Ishikawa (cell line): ENCODE measurements at regions not wholly inside any gene's neighbourhood (a gene's known extent, or its start where the extent isn't known, plus 50 kb on each side); places are given as distances from the start of the nearest gene placed in this dataset.

ENCODE experiments used
- CEBPB ChIP-seq: IDR thresholded peaks from 2 replicates; pipeline ENCODE4 v1.6.1; 2012
- CREB1 ChIP-seq: IDR thresholded peaks from 2 replicates; pipeline ENCODE4 v1.6.1; 2012; ENCODE audit warnings: low read depth
- EGR1 ChIP-seq: IDR thresholded peaks from 2 replicates; pipeline ENCODE4 v1.6.1; 2012
- EP300 ChIP-seq: IDR thresholded peaks from 2 replicates; pipeline ENCODE4 v1.6.1; 2012; ENCODE audit warnings: borderline replicate concordance
- FOXM1 ChIP-seq: IDR thresholded peaks from 2 replicates; pipeline ENCODE4 v1.6.1; 2012; ENCODE audit warnings: low read depth, borderline replicate concordance
- MAX ChIP-seq: IDR thresholded peaks from 2 replicates; pipeline ENCODE4 v1.6.1; 2012
- NFIC ChIP-seq: IDR thresholded peaks from 2 replicates; pipeline ENCODE4 v1.6.1; 2012
- RAD21 ChIP-seq: IDR thresholded peaks from 2 replicates; pipeline ENCODE4 v1.6.1; 2012; ENCODE audit warnings: low read depth
- REST ChIP-seq: IDR thresholded peaks from 2 replicates; pipeline ENCODE4 v1.6.1; 2012; ENCODE audit warnings: low read depth, mild to moderate bottlenecking
- TAF1 ChIP-seq: IDR thresholded peaks from 2 replicates; pipeline ENCODE4 v1.6.1; 2012; ENCODE audit warnings: low read depth, mild to moderate bottlenecking
- TCF12 ChIP-seq: IDR thresholded peaks from 2 replicates; pipeline ENCODE4 v1.6.1; 2012; ENCODE audit warnings: low read depth
- TEAD4 ChIP-seq: IDR thresholded peaks from 2 replicates; pipeline ENCODE4 v1.6.1; 2012
- USF1 ChIP-seq: IDR thresholded peaks from 2 replicates; pipeline ENCODE4 v1.6.1; 2012
- YY1 ChIP-seq: IDR thresholded peaks from 2 replicates; pipeline ENCODE4 v1.6.1; 2012; ENCODE audit warnings: low read depth
- ZBTB7A ChIP-seq: IDR thresholded peaks from 2 replicates; pipeline ENCODE4 v1.6.1; 2012; ENCODE audit warnings: low read depth

GRCh38 chr12:40577834-40578233, 114.4 kb upstream of the CNTN1 start:
- TF ChIP-seq EP300 (no peak), NFIC (peak; percentile 65)

- TF ChIP-seq YY1 = no peak
- TF ChIP-seq REST = no peak
- TF ChIP-seq CEBPB = no peak
- TF ChIP-seq FOXM1 = no peak
- no peak for TF ChIP-seq TCF12
- no peak for TF ChIP-seq ZBTB7A
- TF ChIP-seq EGR1 = no peak
- no peak for TF ChIP-seq TEAD4
- no peak for TF ChIP-seq RAD21
- TF ChIP-seq NFIC = no peak
- no peak for TF ChIP-seq TAF1
- no peak for TF ChIP-seq CREB1
- no peak for TF ChIP-seq MAX
Measured at GRCh38 chr12:40579687-40580086, 112.6 kb upstream of the CNTN1 start.

- no peak for TF ChIP-seq EGR1
- TF ChIP-seq CREB1 = no peak
- no peak for TF ChIP-seq TEAD4
Measured at GRCh38 chr12:40580346-40580745, 111.9 kb upstream of the CNTN1 start.

- TF ChIP-seq EP300 (no peak), MAX (no peak), USF1 (no peak), CREB1 (no peak), TAF1 (no peak), TCF12 (no peak), CEBPB (no peak), REST (no peak), EGR1 (no peak), RAD21 (no peak), NFIC (no peak), ZBTB7A (no peak), YY1 (no peak), TEAD4 (no peak), FOXM1 (no peak)
Measured at GRCh38 chr12:40581889-40582288, 110.3 kb upstream of the CNTN1 start.

GRCh38 chr12:40583743-40584142, 108.5 kb upstream of the CNTN1 start:
- TF ChIP-seq MAX (no peak), NFIC (no peak), YY1 (no peak), USF1 (no peak), ZBTB7A (no peak), RAD21 (no peak), EP300 (no peak), REST (no peak), CEBPB (no peak), TAF1 (no peak), FOXM1 (no peak), TCF12 (no peak), CREB1 (no peak), EGR1 (no peak), TEAD4 (no peak)
